ENCODE measurements at regions not wholly inside any gene's neighbourhood (a gene's known extent, or its start where the extent isn't known, plus 50 kb on each side); places are given as distances from the start of the nearest gene placed in this dataset.

DNA sequence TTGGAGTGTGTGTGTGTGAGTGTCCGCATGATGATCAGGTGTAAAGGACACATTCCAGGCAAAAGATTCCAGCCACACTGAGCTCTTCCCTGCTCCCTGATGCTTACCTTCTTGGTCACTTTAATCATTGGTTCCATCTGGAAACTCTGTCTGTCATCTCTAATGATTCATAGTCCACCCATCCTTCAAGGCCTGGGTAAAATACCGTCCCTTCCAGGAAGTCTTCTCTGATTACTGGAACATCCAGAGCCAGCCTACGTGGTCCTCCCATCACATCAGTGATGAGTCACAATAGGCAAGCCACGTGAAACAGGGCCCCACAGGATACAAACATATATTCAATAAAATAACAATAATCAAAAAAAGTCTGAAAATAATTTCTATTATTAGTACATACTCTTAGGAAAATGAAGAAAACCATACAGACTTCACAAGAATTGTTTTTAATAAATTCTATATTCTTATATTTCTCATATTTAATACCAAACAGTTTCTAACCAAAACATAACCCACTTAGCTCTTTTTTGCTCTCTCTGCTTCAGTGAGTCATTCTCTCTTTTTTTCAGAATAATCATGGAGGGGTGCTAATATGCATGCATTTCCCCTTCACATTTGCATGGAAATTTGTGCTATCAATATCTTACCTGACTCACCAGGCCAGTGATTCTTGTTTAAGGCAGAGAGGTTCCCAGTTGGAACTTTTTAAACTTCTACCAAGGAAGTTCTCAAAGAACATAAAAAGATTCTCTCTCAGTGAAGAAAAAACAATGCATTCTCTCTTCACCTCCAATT, 263.2 kb downstream of the TOX3 start:
- H3K36me3 ChIP-seq = no peaks in the 10 kb centered on the region
- H3K4me1 ChIP-seq = no peaks in the 10 kb centered on the region
- no peak overlapping the region for H3K4me2 ChIP-seq
- no peak overlapping the region for H3K9ac ChIP-seq
- H4K20me1 ChIP-seq = no peaks in the 10 kb centered on the region
- no peaks in the 10 kb centered on the region for H3K9me3 ChIP-seq
- TF ChIP-seq Cebpa-rat (IDR thresholded peaks at IDR 0.05) = no peak
- H3K27me3 ChIP-seq = no peaks in the 10 kb centered on the region
- no peak overlapping the region for H3K27ac ChIP-seq
- no peak overlapping the region for H3K4me3 ChIP-seq

DNA sequence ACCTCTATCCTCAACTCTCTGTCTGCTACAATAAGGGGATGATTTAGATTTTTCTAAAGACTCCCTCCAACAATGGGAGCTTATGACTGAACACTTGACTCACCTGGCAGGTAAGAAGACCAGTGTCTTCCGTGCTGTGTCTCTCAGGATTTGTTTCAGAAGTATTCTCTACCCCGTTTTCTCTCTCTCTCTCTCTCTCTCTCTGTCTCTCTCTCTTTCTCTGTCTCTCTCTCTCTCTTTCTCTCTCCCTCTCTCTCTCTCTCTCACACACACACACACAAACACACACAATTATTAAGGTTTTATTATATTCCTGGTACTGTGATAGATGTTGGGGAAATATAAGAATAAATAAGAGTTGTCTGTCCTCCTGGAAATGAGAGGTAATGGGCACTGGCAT, 263.9 kb downstream of the TOX3 start:
- H3K36me3 ChIP-seq = no peaks in the 10 kb centered on the region
- H3K9ac ChIP-seq = no peak overlapping the region
- H3K4me1 ChIP-seq = no peaks in the 10 kb centered on the region
- H3K27ac ChIP-seq = no peak overlapping the region
- no peak overlapping the region for H3K4me2 ChIP-seq
- H3K27me3 ChIP-seq = no peaks in the 10 kb centered on the region
- TF ChIP-seq Cebpa-rat (IDR thresholded peaks at IDR 0.05) = no peak
- H3K9me3 ChIP-seq = no peaks in the 10 kb centered on the region
- no peak overlapping the region for H3K4me3 ChIP-seq
- H4K20me1 ChIP-seq = no peaks in the 10 kb centered on the region

DNA sequence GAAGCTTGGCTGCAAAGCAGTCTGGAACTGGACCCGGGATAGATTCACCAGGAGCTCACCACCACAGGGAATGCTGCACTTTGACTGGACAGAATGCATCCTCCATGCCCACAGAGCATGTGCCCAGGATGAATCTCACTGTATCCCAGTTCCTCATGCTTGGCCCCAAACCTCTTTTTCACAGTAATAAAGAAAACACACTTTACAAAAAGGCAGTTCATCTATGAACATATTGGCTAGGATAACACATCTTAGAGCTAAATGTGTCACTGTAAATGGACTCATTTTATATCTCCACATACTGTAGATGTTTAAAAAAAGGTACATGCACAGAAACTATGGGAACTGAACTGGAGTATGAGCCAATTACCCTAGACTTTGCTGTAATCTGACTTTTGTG, 266.9 kb downstream of the TOX3 start:
- Histone ChIP-seq H4K20me1 (no peaks in the 10 kb centered on the region), H3K9me3 (no peaks in the 10 kb centered on the region), H3K27me3 (no peaks in the 10 kb centered on the region), H3K36me3 (no peaks in the 10 kb centered on the region), H3K27ac (no peak overlapping the region), H3K4me3 (no peak overlapping the region), H3K9ac (no peak overlapping the region), H3K4me2 (no peak overlapping the region), H3K4me1 (no peaks in the 10 kb centered on the region)
- no peak for TF ChIP-seq Cebpa-rat (IDR thresholded peaks at IDR 0.05)

DNA sequence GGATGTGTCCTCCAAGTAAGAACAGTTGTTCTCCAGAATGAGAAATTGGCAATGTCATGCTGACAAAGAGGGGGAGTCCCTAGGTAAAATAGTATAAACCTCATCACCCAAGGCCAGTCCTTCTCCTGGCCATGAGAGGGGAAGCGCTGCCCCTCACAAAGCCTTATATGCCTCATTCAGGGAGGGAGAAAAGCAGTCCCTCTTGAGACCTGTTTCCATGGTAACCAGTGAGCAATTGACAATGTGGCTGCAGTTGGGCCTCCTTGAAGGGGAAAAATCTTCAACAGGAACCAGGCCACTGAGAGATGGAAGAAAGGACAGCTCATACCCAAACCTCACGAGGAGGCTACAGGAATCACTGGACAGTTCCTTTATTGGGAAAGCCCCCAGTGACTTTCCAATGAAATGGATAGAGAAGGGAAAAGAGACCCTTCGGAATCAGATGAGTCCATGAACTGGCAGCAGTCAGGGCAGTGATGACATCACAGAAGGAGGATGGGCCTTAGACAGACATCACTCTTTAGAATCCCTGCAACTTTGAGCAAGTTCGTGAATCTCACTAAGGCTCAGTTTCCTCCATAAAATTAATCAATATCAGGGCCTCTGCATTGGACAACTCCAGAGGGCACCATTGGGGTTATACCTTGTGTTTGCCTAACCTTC, 275.7 kb downstream of the TOX3 start:
- TF ChIP-seq Cebpa-rat (IDR thresholded peaks at IDR 0.05) = no peak
- Histone ChIP-seq H3K4me1 (no peaks in the 10 kb centered on the region), H3K27me3 (no peaks in the 10 kb centered on the region), H4K20me1 (no peaks in the 10 kb centered on the region), H3K36me3 (no peaks in the 10 kb centered on the region), H3K9me3 (no peaks in the 10 kb centered on the region), H3K9ac (no peak overlapping the region), H3K27ac (no peak overlapping the region), H3K4me2 (no peak overlapping the region), H3K4me3 (no peak overlapping the region)

DNA sequence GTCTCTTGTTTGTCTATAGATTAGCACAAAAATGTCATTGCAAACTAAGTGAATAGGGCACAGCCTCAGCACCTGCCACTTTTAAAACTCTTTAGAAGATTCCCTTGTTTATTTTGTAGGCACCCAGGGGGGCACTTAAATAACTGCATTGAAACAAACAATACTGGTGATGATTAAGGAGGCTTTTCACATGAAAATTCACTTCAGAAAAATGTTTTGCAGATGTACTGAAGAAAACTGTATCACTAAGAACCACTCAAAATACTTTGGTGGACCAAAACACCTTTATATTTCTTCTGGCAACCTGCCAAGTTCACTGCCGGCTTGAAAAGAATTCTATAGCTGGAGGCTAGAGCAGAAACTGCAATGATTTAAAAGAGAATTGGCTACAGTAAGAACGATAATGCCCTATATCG, 281.5 kb downstream of the TOX3 start:
- H3K4me3 ChIP-seq = no peak overlapping the region
- H3K36me3 ChIP-seq = no peaks in the 10 kb centered on the region
- no peaks in the 10 kb centered on the region for H3K4me1 ChIP-seq
- H3K9ac ChIP-seq = no peak overlapping the region
- no peaks in the 10 kb centered on the region for H3K27me3 ChIP-seq
- no peak overlapping the region for H3K27ac ChIP-seq
- no peak for TF ChIP-seq Cebpa-rat (IDR thresholded peaks at IDR 0.05)
- H3K9me3 ChIP-seq = no peaks in the 10 kb centered on the region
- H3K4me2 ChIP-seq = no peak overlapping the region
- H4K20me1 ChIP-seq = no peaks in the 10 kb centered on the region

DNA sequence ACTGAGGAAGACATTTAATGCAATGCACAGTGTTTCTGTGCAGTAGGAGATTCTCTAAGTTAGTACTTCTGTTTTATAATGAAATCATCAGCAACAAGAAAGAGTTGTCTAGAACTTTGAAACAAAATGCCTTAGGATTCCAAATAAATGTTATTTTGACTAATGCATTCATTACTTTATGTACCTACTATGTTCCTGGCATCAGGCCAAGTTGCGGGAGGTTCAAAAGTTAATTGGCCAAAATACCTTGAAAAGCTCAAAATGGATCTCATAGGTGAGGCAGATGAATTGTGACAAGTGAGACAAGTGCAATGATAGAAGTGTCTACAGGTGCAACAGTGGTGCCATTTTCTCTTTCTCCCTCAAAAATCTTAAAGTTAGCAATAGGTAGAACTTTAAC, 289.4 kb downstream of the TOX3 start:
- no peak overlapping the region for H3K27ac ChIP-seq
- H3K4me1 ChIP-seq = no peaks in the 10 kb centered on the region
- H3K9me3 ChIP-seq = no peaks in the 10 kb centered on the region
- TF ChIP-seq Cebpa-rat (IDR thresholded peaks at IDR 0.05) = no peak
- no peak overlapping the region for H3K4me3 ChIP-seq
- H3K9ac ChIP-seq = no peak overlapping the region
- no peaks in the 10 kb centered on the region for H4K20me1 ChIP-seq
- H3K4me2 ChIP-seq = no peak overlapping the region
- H3K36me3 ChIP-seq = no peaks in the 10 kb centered on the region
- no peaks in the 10 kb centered on the region for H3K27me3 ChIP-seq

DNA sequence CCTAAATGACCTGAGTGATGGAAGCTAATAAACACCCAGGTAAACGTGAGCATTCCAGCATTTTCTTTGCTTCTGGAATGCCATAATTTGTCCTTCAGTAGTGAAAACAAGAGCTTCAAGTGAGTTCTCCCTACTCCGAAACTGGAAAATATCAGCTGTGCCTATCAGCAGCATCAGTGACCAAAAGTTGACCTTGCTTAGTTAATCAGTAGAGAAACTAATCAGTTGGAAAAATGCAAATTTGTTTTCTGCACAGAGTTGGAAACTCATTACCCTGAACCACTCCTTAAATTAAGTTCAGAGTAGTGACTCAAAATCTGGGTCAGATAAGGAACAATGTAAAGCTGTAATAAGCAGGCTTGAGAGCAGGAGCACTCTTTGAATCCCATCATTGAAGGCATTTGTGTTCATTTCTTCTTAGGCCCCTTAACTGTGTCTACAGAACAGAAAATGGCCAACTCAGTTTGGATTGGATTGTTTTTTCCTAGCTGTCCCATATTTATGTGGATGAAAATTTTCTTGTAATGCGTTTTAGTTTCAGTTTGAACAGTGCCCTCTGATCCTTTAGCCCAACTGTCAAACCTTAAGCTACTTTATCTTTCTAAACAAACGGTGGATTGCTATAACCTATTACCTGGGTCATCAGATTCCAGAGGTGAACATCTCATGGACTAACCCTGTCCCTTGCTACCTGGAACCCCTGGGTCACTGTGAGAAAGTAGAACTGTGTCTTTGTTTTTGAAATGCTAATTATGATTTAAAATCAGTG, 290.4 kb downstream of the TOX3 start:
- Histone ChIP-seq H4K20me1 (no peaks in the 10 kb centered on the region), H3K27me3 (no peaks in the 10 kb centered on the region), H3K9me3 (no peaks in the 10 kb centered on the region), H3K4me1 (no peaks in the 10 kb centered on the region), H3K4me3 (no peak overlapping the region), H3K9ac (no peak overlapping the region), H3K4me2 (no peak overlapping the region), H3K27ac (no peak overlapping the region), H3K36me3 (no peaks in the 10 kb centered on the region)
- TF ChIP-seq Cebpa-rat (IDR thresholded peaks at IDR 0.05) = no peak

DNA sequence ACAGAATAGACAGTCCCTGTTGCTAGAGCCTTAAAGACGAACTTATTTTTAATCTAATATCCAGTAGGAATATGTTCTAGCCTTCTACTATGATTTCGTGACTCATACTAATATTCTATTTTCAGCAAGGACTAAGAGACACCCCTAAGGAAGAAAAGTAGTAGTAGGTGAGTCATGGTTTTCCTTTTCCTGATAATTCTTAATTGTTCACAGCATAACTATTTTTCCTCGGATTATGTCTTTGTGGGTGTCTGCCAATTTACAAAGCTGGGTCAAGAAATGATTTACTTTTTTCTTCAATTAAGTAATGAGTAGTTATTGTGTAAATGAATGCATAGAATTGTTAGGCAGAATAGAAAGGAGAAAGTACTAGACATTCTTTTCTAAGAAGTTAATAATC, 292.2 kb downstream of the TOX3 start:
- no peaks in the 10 kb centered on the region for H3K9me3 ChIP-seq
- no peaks in the 10 kb centered on the region for H3K27me3 ChIP-seq
- no peaks in the 10 kb centered on the region for H3K4me1 ChIP-seq
- TF ChIP-seq Cebpa-rat (IDR thresholded peaks at IDR 0.05) = no peak
- H3K27ac ChIP-seq = no peak overlapping the region
- no peak overlapping the region for H3K4me3 ChIP-seq
- no peak overlapping the region for H3K4me2 ChIP-seq
- no peaks in the 10 kb centered on the region for H3K36me3 ChIP-seq
- no peak overlapping the region for H3K9ac ChIP-seq
- H4K20me1 ChIP-seq = no peaks in the 10 kb centered on the region

DNA sequence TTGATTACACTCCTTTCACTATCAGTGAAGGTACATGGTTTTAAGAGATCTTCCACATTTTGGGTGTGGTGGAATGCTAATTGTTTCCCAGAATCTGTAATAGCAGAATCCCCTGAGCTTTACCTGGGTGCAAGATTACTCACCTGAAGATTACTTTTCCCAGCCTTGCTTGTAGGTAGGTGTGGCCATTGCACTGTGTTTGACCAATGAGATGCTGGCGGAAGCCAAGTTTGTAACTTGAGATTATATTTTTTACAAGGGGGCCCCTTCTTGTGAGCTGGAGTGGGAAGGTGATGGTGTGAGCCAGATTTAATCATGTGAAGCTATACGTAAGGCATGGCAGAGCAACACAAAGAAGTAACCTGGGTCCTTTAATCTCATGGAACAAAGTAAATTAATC, 294.3 kb downstream of the TOX3 start:
- Histone ChIP-seq H3K4me2 (no peak overlapping the region), H3K36me3 (no peaks in the 10 kb centered on the region), H3K9ac (no peak overlapping the region), H3K27me3 (no peaks in the 10 kb centered on the region), H3K9me3 (no peaks in the 10 kb centered on the region; the same call in 1 of the 2 replicates), H3K4me1 (no peaks in the 10 kb centered on the region), H3K4me3 (no peak overlapping the region), H3K27ac (no peak overlapping the region), H4K20me1 (no peaks in the 10 kb centered on the region)
- TF ChIP-seq Cebpa-rat (IDR thresholded peaks at IDR 0.05) = no peak

DNA sequence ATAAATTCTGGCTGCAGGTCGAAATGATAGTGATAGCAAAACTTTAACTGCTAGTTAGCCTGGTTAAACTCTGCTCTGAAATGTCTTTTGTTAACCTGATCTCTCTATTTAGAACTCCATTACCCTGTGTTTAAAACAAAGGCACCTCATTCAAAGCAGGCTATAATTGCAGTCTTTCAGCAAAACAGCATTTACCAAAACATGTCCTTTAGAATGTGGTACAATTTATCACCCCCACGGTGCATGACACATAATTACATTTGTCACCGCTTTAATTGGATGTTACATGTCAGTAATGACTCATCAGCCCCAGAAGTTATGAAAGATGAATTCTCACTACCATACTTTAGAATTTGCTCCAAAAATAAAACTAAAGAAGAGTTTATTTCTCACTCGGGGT, 295.4 kb downstream of the TOX3 start:
- Histone ChIP-seq H3K36me3 (no peaks in the 10 kb centered on the region), H4K20me1 (no peaks in the 10 kb centered on the region), H3K4me2 (no peak overlapping the region), H3K4me1 (no peaks in the 10 kb centered on the region), H3K9me3 (no peaks in the 10 kb centered on the region; the same call in 1 of the 2 replicates), H3K27ac (no peak overlapping the region), H3K4me3 (no peak overlapping the region), H3K9ac (no peak overlapping the region), H3K27me3 (no peaks in the 10 kb centered on the region)
- no peak for TF ChIP-seq Cebpa-rat (IDR thresholded peaks at IDR 0.05)
